GM19351 (cell line): ENCODE measurements at regions not wholly inside any gene's neighbourhood (a gene's known extent, or its start where the extent isn't known, plus 50 kb on each side); places are given as distances from the start of the nearest gene placed in this dataset.

ENCODE experiments used
- ATAC-seq: cut with Tn5 transposase; IDR thresholded peaks from one replicate; pipeline ENCODE4 v1.9.1; 2021; ENCODE audit warnings: mild to moderate bottlenecking, moderate library complexity; ENCODE audit not compliant: unreplicated experiment

- no peak for ATAC-seq
Observed at GRCh38 chr6:141593311-141593710, 539.4 kb upstream of the GJE1 start.

GRCh38 chr6:141587482-141588266, 545.1 kb upstream of the GJE1 start:
- no peak for ATAC-seq

DNA sequence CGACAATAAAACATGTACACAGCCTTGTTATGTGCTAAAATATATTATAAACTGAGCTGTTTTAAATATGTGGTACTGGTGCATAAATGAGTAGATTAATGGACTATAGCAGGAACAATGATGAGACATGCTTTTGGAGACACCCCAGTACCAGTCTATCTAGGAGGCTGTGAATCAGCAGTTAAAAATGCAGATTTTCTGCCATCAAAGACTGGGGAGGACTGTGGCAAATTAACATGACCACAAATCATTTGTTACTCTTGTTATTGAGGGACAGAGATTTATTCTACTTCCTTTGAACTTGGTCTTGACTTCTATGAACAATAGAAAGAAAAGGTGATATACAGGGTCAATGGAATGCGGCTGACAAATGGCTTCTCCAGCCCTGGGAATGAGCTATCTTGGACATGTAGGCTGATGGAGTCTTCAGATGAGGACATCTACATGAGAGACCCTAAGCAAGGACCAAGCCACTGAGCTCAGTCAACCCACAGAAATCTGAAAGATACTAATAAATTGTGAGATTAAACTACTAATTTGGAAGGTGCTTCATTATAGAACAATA, 551.7 kb upstream of the GJE1 start:
- ATAC-seq: no peak

GRCh38 chr6:141580131-141580530, 552.6 kb upstream of the GJE1 start:
- ATAC-seq: no peak

- ATAC-seq: no peak
Observed at GRCh38 chr6:141576751-141577150, 556.0 kb upstream of the GJE1 start.

- ATAC-seq: peak; percentile 91
Observed at GRCh38 chr6:141562851-141563763, 569.6 kb upstream of the GJE1 start.

- peak; percentile 39 for ATAC-seq
Observed at GRCh38 chr6:141562186-141562811, 570.4 kb upstream of the GJE1 start.

DNA sequence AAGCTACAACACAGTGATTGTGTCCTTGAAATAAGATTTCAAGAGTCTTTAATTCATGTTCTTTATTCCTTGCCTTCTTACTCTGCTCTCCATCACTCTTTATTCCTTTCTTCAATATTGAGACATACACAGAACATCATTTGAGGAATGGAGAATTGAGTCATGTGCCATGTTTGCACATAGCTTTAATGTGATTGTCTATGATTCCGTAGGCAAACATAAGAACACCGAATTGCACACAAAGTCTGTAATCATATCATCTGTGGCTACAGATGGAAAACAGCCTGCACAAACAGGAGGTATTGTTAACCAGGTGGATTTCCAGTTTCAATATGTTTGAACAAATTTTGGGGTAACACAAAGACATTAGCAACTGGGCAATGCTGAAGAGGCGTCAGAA, 571.6 kb upstream of the GJE1 start:
- no peak for ATAC-seq

- peak; percentile 73 for ATAC-seq
Observed at GRCh38 chr6:141552463-141552862, 580.3 kb upstream of the GJE1 start.

- ATAC-seq: no peak
Observed at GRCh38 chr6:141552031-141552430, 580.7 kb upstream of the GJE1 start.

GRCh38 chr6:141551318-141551717, 581.4 kb upstream of the GJE1 start:
- ATAC-seq: no peak

DNA sequence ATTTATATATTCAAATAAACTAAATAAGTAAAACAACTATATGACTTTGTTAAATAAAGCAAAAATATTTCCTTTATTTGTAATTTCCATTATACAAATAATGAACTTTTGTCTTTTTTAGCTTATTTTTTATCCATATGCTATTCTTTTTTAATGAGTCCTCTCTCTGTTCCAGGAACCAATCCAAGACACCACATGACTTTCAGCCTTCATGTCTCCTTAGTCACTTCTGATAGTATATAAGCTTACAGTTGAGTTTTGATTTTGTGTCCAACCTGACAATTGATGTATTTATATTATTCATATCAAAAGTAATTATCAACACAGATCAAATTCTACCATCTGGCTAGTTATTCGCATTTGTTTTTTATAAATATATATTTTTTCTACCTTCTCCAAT, 582.3 kb upstream of the GJE1 start:
- ATAC-seq: no peak

DNA sequence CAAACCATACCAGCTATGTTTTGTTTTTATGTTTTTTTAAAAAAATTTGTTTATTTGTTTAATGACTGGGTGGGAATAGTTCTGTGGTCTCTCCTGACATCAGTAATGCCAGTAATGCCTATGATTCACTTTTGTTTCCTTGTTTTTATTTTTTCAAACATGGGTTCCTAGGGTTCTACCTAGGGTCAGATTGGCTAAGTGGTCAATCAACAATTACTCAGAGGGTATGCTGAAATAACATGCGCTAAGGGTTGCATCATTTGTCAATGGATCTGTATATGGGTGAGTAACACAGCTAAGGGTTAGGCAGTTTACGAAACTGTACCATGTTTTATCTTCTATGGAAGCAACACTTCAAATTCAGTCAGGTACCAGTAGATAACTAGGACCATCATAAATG, 583.8 kb upstream of the GJE1 start:
- no peak for ATAC-seq

DNA sequence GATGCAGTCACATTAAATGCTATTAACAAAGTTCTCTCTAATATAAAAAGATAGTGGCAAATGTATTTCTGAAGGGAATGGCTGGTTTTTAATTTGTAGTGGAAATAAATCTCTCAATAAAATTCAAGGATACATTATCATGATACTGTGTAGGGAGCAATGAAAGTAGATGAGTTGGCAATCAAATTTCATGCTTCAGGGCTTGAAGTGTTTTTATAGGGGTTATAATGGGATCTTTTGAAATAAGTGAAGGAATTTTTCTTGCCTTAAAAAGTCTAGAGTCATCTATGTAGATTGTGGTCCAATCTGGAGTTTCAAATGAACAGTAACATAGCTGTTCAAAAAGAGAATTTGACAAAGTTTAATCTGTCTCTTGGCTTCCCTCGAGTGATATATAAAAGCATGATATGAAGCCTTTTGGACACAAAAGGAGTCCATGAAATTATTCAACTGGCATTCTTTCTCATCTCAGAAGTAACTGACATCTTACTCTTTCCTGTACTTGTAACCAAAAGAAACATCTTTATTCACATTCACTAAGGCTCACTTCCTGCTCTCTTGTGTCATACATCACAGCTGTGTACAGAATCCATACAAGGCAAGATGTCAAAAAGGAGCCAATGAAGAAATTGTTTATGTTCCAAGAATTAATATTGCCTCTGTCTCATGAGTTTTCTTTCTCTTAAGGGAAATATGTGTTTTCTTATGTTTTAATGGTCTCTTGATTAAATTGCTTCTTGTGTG, 591.0 kb upstream of the GJE1 start:
- peak; percentile 61 for ATAC-seq

DNA sequence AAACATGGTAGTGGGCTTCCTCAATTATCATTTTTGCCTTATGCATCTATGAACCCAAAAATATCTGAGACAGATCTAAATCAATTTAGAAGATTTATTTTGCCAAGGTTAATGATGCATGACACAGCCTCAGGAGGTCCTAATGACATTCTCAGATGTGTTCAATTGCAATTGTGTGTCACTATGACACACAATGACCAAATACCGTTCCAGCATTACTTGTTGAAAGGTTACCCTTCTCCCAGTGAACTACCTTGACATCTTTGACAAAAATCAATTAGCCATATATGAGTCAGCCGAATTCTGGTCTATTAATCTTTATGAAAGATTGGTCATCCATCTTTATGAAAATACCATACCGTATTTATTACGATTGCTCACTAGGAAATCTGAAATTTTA, 592.5 kb upstream of the GJE1 start:
- ATAC-seq: no peak

DNA sequence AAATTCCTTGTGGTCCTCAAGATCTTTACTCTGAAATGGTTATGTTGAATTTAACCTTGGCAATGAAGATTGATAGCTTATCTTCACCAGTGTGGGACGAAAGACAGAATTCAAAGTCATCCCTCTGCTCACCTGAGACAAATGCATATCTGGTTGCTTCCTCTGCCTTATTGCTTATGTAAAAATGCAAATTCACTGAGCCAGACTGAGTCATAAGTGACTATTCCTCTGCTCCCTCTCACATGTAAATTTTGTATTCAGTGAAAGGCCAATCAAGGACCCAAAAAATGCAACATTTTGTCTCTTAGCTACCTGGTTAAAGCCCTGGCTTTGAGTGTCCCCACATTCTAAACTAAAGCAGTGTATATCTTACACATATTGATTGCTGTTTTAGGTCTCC, 593.1 kb upstream of the GJE1 start:
- no peak for ATAC-seq

- ATAC-seq: no peak
Observed at GRCh38 chr6:141532211-141532610, 600.5 kb upstream of the GJE1 start.

DNA sequence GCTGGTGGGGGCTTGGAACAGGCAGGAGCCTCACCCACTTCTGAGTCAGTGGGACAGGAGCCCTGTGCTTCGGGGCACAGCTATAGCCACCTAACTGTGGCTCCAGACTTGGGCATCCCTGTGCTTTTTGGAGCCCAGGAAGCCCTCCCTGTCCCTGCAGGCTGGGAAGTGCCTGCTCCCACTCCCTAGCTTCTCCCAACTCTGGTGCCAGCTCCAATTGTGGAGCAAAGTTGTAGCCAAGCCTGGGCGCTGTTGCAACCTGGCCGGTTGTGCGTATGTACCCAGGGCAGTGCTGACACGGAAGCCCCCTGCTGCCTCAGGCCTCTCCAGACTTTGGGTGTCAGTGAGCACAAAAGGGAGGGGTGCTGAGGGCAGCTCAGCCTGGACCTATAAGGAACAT, 601.7 kb upstream of the GJE1 start:
- no peak for ATAC-seq

DNA sequence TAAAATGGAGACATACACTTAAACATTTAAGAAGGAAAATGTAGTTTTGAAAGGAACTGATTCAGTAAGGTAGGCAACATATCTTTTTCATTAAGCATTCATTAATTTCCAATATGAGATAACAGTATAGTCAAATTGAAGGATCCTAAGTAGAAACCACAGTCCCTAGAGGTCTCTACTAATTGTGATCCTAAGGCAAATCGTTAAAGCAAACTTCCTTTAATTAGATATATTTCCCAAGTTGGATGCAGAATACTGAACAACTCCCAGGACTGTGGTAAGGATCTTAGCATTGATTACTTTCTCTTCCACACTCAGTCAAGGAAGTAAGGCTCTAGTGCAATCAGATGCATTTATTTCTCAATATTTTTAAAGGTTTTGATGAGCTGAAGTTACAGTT, 604.1 kb upstream of the GJE1 start:
- ATAC-seq: no peak

DNA sequence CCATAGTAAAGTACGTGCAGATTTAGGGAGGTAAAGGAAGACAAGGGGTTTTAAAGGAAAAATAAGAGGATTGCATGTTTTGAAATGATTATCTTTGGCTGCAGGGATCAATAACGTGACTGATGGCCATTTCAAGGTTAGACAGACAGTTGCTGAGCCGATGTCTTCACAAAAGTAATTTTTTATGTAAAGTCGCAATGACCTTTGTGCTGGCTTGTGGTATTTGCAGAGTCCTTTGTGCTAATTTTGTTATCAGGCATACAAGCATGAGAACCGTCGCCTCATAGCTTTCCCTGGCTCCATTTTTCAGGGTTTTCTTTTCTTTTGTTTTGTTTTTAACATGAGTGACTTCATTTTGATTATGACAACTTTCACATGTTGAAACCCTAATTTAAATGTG, 605.7 kb upstream of the GJE1 start:
- no peak for ATAC-seq

- ATAC-seq: no peak
Observed at GRCh38 chr6:141521440-141521839, 611.3 kb upstream of the GJE1 start.
